AG08395 (cell line): ENCODE measurements at regions not wholly inside any gene's neighbourhood (a gene's known extent, or its start where the extent isn't known, plus 50 kb on each side); places are given as distances from the start of the nearest gene placed in this dataset.

Experiments used
- DNase-seq: peaks from one replicate; pipeline ENCODE4 v3.0.0; 2012; ENCODE audit warnings: mixed read lengths, low spot score

DNA sequence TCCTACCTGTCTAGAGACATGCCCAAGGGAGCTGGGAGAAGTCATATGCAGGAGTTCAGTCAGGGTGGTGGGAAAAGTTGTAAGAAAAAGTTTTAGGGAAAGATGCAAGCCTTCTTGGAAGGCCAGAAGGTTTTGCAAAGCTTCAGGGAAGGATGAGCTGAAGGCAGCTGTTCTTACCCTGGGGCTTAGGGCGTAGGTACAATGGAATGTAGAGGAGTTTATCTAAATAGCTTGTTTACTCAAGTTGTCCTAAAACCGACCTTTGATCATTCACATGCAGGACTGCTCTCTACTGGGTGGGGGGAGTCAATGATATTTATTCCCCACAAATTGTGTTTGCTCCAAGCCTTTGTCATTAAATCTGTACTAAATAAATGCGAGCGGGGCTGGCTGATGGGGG lies 277.0 kb downstream of the CRPPA start:
- DNase-seq = no peak

DNA sequence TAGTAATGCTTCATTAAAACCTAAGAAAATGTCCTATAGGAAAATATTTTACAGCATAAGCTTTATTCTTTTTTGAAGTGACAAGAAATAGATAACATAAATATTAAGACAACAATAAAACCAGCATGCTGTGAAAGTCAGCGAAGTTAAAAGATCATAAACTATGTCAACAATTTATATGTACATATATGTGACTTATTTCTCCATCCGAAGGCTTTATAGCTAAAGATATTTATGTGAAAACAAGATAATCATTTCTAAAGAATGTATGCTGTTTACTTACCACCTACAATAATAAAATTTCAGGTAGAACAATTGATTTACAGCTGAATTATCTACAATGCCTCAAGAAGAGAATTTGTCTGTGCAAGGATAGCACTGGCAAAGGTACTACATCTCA lies 283.4 kb downstream of the CRPPA start:
- DNase-seq = no peak

DNA sequence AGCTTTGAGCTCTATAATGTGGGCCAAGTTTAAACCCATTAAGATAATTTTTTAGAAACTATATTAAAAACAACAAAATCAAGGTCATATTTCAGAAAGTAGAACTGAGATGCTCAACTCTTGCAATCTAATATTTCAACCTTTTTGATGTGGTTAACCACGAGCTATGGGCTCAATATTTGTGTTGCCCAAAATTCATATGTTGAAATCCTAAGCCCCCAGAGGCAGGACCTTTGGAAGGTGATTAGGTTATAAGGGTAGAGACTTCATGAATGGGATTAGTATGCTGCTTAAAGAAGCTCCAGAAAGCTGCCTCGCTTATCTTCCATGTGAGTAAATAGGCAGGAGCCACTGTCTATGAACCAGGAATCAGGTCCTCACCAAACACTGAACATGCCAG lies 284.4 kb downstream of the CRPPA start:
- no peak for DNase-seq

DNA sequence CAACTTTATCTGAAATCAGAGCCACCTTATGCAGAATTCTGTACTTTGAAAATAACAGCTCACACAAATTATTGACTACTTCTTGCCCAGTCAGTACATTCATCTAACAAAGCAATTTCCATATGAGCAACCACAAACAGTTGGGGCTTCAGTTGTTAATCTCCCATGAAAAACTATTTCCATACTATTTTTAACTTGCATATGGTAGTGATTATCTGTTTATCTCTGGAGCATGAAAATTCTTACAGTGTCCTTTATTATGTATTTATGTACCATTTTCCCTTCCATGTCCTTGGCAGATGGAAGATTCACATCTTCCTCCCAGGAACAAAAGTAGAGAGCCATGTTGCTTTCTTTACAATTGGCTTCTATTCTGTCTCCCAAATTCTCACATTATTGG lies 285.7 kb downstream of the CRPPA start:
- DNase-seq = no peak

DNA sequence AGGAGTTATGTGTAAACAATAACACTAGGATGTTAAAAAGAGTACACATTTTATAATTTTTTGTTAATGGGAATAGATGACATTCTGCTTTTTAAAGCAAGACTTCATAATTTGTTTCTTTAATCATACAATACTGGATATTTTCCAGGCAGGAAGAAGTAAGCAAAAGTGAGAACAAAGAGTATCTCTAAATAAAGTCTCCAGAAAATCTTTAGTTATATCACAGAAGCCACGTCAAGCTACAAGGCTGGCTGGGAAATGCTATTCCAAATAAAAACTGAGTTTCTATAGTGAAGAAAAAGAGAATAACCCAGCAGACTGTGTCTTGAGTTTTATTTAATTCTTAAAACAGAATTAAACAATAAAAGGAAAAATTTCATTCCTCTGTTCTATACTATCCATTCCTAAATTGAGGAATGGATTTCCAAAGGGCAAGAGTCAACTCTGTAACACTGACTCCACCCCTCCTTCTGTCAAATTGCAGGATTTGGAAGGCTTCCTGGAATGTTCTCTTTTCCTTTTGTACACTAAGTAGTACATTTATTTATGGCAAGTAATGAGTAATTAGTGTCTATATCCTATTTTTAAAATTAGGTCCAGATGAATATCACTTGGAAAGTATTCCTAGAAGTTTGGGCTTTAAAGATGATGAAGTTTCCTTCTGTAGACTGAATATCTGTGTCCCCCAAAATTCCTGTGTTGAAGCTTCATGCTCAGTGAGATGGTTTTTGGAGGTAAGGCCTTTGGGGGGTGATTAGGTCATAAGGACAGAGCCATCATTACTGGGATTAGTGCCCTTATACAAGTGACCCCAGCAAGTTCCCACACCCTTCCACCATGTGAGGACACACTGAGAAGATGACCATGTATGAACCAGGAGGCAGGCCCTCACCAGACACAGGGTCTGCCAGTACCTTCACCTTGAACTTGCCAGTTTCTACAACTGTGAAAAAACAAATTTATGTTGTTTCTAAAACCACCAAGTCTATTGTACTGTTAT lies 290.9 kb downstream of the CRPPA start:
- peak; percentile 38 for DNase-seq

DNA sequence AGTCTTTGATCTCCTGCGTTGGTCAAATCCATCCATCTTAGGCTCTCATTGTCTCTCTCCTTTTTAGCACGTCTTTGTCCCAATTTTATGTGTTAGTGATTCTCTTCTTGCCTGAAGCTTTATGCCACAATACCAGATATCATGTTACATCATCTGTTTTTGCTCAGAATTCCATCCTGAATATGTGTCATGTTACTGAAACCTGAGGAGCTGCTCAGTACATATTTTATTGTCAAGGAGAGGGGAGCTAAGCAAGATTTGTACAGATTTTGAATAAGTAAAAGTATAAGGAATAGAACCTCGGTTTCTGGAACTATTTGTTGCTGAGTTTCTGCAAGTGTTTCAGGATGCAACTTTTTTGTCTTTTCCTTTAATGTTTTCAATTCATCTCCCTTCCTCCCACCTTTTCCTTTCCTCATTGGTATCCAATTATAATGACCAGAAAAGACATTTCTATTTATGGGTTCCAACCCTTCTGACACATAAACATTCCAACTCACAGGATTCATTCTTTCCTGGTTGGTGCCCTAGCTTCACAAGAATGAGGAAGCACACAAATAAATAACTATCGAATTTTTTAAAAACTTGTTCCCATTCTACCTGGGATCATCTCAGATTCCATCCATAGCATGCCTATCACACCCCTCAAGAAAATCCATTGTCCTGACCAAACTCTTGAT lies 291.8 kb downstream of the CRPPA start:
- peak; percentile 61 for DNase-seq

DNA sequence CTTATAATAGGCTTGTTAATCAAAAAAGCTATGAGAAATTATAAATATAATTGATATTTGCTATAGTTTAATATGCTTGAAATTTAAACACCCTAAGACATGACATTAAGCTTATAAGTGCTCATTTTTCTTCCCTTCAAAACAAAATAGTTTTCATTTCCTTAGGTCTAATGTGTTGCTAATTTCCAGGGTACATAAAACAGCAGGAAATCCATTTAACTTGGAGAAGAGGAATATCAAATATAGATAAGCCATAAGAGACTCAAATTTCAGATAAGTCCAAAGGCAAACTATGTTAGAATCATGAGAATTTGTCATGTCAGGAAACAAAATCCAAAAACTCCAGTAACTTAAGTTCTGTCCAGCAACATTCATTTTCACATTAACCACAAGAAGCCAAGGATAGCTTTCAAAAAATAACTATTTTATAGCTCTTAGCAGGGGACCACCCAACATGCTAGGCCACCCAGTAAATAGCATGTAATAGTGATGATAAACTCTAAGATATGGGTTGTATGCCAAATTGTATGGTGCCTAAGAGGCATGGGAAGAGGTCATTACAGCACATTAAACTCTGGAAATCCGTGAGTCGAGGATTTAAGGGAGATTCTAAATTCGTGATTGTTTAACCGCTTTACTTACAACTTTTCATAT lies 298.1 kb downstream of the CRPPA start:
- DNase-seq = no peak

DNA sequence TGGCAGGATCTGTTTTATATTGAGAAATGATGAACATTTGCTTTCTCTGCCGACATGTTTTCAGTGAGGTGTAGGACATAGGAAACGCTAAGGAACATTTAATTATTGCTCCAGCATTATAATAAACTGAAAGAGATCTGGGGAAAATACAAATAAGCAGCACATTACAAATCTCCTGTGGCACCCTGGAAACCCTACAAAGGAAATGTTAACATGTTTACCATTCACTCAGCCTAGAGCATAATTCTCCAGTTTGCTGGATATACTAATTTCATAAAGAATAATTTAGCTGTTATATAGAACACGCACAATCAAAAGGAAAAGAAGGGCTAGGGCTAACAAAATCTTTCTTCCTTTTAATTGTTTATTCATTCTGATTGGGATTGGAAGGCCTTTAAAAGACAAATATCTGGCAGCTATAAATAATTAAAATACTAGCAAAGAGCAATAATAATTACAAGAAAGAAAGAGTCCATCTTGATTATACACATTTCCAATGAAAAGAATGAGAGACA lies 299.4 kb downstream of the CRPPA start:
- no peak for DNase-seq

DNA sequence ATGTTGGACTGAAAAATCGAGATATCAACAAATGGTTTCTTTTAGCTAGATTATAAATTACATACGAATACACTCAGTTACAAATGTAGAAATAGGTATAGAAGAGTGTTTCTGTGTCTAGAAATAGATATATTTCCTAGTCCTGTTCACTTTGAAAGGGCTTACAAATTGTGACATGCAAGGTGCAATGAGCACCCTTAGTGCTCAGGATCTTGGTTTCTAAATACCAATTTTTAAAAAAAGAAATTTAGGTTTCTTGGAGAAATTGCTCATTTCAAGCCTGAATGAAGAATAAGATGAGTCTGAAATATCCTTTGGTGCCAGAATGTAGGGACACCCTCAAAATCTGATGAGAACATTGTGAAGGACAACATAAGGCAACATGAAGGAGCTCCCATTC lies 306.0 kb downstream of the CRPPA start:
- DNase-seq = no peak

DNA sequence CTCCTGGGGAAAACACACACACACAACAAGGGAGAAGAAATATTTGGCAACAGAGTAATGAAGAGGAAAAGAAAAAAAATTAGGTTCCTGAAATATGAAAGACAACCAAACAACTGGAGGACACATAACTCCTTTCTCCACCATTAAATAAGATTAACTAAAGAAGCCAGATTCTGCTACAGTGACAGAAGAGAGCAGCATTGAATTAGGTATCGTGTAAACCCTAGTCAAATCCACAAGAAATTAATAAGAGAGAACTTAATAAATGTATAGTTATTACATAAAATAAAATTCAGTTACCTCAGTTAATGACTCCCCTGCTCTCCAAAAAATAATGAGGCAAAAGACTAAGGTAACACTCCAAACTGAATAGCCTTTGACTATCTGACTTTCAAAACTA lies 306.7 kb downstream of the CRPPA start:
- peak; percentile 9 for DNase-seq

DNA sequence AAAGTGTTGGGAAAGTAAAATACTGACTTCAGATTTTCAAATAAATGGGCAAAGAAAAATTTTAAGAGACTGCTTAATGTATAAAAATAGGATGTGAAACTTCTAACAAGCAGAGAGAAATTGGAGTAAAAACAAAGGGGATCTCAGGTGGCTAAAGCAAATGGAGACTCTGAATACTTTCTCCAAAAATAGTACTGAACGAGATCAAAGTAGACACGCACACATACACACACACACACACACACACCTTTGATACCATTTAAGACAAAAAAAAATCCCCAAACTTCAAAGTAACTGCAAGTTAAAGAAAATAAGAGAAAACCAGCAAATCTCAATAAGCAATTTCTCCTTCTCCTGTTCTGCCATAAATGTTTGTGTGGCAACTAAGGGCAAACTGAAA lies 307.3 kb downstream of the CRPPA start:
- DNase-seq = no peak

DNA sequence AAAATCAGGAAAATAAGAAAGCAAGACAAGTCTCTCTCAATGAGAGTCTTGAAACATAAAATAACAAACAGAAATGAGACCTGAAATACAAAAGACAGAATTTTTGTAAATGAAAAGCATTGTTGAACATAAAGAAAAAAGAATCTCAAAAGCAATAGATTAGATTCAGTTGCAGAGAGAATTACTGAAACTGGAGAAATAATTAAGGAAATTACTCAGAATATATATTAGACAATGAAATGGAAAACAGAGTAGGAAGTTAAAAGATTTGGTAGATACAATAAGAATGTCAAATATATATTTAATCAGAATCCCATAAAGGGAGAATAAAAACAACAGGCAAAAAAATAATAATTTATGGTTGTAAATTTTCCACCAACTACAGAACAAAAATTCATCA lies 308.3 kb downstream of the CRPPA start:
- no peak for DNase-seq

DNA sequence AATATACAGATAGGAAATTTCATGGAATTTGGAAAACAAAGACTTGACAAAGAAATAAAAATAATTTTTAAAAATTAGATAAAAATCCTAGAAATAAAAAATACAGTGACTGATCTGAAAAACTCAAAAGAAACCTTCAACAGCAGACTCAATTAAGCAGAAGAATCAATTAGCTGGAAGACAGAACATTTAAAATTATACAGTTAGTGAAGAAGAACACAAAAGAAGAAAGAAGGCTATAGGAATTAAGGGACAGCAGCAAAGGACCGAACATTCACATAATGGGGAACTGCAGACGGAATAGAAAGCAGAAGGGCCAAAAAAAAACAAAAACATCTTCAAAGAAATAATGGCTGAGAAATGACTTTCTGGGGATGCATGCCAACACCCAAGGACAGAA lies 314.5 kb downstream of the CRPPA start:
- DNase-seq = no peak

DNA sequence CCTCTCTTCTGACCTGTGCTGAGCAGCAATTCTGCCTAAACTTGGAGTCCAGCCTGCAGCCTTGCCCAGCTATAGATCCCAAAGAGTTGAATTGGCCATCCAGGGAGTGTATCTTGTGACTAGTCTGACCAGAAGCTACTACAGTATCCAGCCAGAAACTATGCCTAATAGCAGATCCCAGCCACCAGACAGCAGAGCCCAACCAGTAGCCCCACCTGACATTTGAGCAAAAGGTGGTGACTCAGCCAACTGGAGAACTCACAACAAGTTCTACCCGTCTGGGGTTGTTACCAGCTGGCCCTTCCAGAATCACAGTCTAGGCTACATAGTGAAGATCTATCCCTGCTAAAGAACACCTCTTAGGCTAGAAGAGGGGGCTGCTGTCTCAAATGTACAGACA lies 315.0 kb downstream of the CRPPA start:
- DNase-seq = no peak

DNA sequence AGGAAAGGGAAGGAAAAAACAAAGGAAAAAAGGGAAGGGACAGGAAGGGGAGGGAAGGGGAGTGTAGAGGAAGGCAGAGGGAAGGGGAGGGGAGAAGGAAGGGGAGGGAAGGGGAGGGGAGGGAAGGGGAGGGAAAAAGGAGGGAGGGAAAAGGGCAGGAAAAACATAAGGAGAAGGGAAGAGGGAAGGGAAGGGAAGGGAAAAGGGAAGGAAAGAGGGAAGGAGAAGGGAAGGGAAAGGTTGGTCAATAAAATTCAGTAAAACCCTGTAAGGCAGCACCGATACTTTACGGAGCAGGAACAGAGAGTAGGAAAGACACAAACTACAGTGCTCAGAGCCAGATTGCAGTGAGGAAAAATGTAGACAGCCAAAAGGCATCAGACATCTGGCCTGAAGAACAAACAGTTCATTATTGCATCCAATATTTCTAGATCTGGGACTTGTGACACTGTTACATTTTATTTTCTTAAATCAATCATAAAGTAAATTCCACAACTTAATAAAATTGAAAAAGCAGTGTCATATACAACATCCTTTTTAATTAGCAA lies 322.0 kb downstream of the CRPPA start:
- no peak for DNase-seq

DNA sequence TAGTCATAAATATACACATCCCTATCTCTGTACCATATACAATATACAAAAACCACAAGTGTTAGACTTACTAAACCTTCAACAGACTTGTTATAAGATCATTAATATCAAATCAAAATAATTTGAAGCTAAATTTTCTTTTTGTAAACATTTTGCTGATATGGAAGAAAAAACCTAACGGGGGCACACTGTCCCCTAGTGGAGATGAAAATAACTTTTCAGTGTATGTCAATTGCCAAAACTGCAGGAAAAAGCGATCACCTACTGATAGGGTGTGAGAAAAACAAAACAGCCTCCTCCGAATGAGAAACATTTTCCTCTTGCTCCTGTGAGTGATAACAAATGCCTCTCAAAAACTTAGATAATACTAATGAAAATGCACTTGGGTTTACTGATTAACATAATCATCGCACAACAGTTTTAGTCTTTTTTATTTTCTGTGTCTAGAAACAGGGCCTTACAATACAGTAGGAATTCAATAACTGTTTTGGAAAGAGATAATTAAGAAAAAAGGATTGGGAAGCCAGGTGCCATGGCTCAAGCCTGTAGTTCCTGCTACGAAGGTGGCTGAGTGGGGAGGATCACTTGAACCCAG lies 322.7 kb downstream of the CRPPA start:
- DNase-seq = peak; percentile 28

DNA sequence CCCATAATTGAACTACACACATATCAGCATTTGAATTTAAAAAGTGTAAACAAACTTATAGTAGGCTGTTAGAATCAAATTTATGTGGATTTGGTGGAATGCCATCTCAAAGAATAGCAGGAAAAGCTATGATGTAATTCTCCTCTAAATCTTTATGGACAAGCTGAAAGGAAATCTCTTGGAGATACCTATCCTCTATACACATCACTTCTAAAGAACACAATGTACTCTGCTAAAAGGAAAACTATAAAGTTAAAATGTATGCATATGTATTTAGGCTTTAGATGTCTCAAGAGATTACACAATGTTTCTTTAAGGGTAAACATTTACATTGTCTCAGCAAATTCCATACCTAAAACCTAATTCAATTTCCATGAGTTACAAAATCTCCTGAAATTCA lies 323.3 kb downstream of the CRPPA start:
- DNase-seq = no peak

DNA sequence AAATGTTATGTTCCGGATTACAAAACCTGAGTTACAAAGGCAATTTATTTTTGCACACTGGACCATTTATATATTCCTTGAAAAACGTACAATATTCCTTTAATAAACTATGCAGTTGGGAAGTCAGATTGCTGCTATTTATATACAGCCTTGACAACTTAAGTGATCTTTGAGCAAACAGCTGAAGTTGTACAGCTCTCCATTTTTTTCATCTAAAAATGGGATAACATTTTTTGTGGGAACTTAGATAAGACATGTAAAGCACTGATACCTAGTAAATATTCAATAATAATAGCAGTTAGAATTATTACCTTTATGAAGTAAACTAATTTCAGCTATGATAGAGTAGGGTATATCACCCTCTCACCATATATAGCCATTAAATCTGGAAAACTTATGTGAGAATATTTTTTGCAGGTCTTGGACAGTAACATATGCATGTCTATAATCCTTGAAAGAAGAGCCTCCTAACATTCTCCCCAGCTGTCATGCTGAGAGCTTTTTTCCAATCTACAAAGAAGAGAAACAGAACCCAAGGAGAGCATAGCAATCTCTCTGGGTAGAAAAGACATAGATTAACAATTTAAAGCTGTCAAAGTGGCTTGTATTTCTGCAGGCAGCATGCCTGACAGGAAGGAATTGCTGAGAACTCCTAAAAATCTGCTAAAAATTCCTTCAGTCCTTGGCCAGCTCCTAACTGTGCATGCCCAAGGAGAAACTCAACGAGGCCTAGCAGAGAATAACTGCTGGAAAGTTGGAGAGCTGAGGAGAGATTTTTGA lies 326.0 kb downstream of the CRPPA start:
- no peak for DNase-seq

DNA sequence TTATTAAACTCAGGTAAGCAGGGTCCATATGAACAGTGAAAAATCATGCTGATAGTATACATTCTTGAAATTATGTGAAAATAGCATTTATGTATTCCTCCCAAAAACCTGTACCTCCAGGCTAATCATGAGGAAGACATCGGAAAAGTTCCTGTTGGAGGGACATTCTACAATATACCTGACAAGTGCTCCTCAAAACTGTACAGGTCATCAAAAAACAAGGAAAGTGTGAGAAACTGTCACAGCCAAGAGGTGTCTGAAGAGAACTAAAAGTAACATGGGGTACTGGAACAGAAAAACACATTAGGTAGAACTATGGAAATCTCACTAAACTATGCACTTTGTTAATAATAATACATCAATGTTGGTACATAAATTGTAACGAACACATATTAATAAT lies 326.7 kb downstream of the CRPPA start:
- no peak for DNase-seq

DNA sequence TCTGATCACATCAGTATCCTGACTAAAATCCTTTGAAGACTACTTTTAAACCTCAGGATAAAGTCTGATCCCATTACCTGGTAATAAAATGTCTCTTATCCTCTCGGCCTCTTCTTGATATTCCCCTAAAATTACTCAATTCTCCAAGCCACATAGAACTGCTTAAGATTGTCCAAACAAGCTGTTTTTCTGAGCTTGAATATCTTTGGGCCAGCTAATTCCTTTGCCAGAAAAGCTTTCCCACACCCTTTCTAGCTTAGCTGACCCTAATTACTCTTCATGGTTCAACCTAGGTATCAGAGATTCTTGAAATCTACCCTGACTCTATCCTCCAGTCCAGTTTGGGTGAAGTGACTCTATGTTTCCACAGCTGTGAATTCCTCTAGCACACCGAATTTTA lies 328.6 kb downstream of the CRPPA start:
- DNase-seq = no peak

DNA sequence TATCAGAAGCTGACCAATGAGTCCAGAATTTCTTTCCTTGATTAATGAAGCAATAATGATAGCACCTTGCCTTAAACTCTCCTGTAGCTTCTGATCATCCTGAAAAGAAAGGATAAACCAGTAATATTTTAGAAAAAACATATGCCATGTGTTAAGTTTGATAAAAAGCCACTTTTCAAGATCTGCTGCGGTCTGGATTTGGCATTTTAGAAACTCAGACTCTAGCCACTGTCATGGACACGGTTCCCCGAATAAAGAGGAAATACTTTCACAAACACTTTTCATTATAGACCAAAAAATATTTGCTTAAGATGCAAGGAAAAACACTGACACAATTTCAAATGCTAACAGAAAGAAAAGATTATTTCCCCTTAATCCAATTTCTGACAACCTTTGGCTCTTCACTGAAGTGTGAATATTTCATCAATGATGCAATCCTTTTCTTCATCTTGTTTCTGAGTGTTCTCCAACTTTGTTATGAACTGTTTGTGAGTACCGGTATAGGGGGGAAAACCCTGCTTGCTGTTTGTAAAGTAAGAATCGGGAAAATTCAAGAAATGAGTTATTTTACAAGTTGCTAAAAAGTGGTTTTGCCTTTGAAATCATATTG lies 329.5 kb downstream of the CRPPA start:
- no peak for DNase-seq
